ENCODE measurements at regions not wholly inside any gene's neighbourhood (a gene's known extent, or its start where the extent isn't known, plus 50 kb on each side); places are given as distances from the start of the nearest gene placed in this dataset.
"Not testable (repeated sequence)": the region's sequence is repeated elsewhere in the genome, so short reads cannot be mapped to it uniquely, and the experiment has no call there.

DNA sequence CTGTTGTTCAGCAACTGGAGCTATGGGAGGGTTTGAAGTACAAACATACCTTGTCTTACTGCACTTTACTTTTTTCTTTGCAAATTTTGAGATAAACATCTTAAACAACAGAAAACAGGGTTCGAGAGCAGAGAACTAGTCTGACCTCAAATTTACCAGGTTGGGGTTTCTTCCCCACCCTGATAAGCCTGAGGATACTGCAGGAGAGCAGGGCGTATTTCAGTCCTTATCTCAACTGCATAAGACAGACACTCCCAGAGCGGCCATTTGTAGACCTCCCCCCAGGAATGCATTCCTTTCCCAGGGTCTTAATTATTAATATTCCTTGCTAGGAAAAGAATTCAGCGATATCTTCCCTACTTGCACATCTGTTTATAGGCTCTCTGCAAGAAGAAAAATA lies 242.1 kb upstream of the DDHD1 start:
- TF ChIP-seq, protein P1, sequence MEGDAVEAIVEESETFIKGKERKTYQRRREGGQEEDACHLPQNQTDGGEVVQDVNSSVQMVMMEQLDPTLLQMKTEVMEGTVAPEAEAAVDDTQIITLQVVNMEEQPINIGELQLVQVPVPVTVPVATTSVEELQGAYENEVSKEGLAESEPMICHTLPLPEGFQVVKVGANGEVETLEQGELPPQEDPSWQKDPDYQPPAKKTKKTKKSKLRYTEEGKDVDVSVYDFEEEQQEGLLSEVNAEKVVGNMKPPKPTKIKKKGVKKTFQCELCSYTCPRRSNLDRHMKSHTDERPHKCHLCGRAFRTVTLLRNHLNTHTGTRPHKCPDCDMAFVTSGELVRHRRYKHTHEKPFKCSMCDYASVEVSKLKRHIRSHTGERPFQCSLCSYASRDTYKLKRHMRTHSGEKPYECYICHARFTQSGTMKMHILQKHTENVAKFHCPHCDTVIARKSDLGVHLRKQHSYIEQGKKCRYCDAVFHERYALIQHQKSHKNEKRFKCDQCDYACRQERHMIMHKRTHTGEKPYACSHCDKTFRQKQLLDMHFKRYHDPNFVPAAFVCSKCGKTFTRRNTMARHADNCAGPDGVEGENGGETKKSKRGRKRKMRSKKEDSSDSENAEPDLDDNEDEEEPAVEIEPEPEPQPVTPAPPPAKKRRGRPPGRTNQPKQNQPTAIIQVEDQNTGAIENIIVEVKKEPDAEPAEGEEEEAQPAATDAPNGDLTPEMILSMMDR (IDR thresholded peaks at IDR 0.05): not testable (repeated sequence)
- TF ChIP-seq POLR2A, POLR2AphosphoS5 (IDR thresholded peaks at IDR 0.05): not testable (repeated sequence)
